Panc1 (cell line): ENCODE measurements at regions not wholly inside any gene's neighbourhood (a gene's known extent, or its start where the extent isn't known, plus 50 kb on each side); places are given as distances from the start of the nearest gene placed in this dataset.

ENCODE experiments used
- ATAC-seq: fragments of 200-7000 bp; cut with Tn5 transposase; 2 replicates; pipeline ENCODE4 v1.9.1; 2020; ENCODE audit warnings: mild to moderate bottlenecking, moderate library complexity
- BruUV-seq: library from RNA; stranded (reverse); fragments of 400-500 nt; replicated peaks from 2 replicates; lab custom pipeline; 2021; lab: Mats Ljungman, UMichigan
- CTCF ChIA-PET: fragments of 300-600 bp; sonication (Branson Sonifier 250); formaldehyde crosslinking; loops from one replicate; lab custom pipeline; 2022; ENCODE audit warnings: antibody characterized with exemption; lab: Charles Lee
- POLR2A ChIA-PET: fragments of 300-600 bp; sonication (Branson Sonifier 250); formaldehyde crosslinking; loops from one replicate; lab custom pipeline; 2022; ENCODE audit warnings: antibody characterized with exemption; lab: Charles Lee
- DNase-seq: peaks from one replicate; pipeline ENCODE4 v3.0.0-alpha.2; 2010; ENCODE audit warnings: low read depth, low spot score
- H3K27ac ChIP-seq: 2 replicates; pipeline ENCODE4 v1.5.1; 2011; ENCODE audit warnings: mild to moderate bottlenecking, low read length, inconsistent platforms
- H3K27me3 ChIP-seq: fragments of 200-500 bp; sonication (Bioruptor generic); 2 replicates; pipeline ENCODE4 v1.6.0; 2014; ENCODE audit warnings: low read length, inconsistent platforms; ENCODE audit not compliant: control insufficient read depth, insufficient read depth
- H3K36me3 ChIP-seq: fragments of 200-500 bp; sonication (Bioruptor generic); 2 replicates; pipeline ENCODE4 v1.5.1; 2014; ENCODE audit warnings: inconsistent platforms, mild to moderate bottlenecking, low read length, moderate library complexity; ENCODE audit not compliant: control insufficient read depth, insufficient read depth
- H3K4me1 ChIP-seq: 2 replicates; pipeline ENCODE4 v1.5.1; 2011; ENCODE audit warnings: inconsistent platforms, mild to moderate bottlenecking, low read length, moderate library complexity; ENCODE audit not compliant: control insufficient read depth, insufficient read depth
- H3K4me3 ChIP-seq, 2 experiments: 2 replicates each; pipeline ENCODE4 v1.5.1; 2011 to 2012; ENCODE audit warnings: low read depth in 2 of 2, low read length in 2 of 2, mild to moderate bottlenecking in 2 of 2, inconsistent platforms in 1 of 2, moderate library complexity in 1 of 2
- H3K9me3 ChIP-seq: fragments of 200-500 bp; sonication (Bioruptor generic); 2 replicates; pipeline ENCODE4 v1.5.1; 2014; ENCODE audit warnings: low read depth, mild to moderate bottlenecking, inconsistent platforms, low read length, moderate library complexity; ENCODE audit not compliant: control insufficient read depth, insufficient read depth
- TCF7L2 ChIP-seq: IDR thresholded peaks from 2 replicates; pipeline ENCODE4 v1.6.1; 2011; ENCODE audit warnings: mild to moderate bottlenecking, low read depth, low read length, inconsistent platforms
- in situ Hi-C: cut with HindIII; loops from 2 replicates; pipeline ENCODE4 v1.10.0; 2016; ENCODE audit warnings: low sequenced_read_pairs, low pct_unique_long_range_greater_than_20kb
- intact Hi-C: fragments of 100-400 bp; cut with micrococcal nuclease; formaldehyde crosslinking; loops from one replicate; pipeline ENCODE4 v1.10.0; 2022; ENCODE audit not compliant: unreplicated experiment

DNA sequence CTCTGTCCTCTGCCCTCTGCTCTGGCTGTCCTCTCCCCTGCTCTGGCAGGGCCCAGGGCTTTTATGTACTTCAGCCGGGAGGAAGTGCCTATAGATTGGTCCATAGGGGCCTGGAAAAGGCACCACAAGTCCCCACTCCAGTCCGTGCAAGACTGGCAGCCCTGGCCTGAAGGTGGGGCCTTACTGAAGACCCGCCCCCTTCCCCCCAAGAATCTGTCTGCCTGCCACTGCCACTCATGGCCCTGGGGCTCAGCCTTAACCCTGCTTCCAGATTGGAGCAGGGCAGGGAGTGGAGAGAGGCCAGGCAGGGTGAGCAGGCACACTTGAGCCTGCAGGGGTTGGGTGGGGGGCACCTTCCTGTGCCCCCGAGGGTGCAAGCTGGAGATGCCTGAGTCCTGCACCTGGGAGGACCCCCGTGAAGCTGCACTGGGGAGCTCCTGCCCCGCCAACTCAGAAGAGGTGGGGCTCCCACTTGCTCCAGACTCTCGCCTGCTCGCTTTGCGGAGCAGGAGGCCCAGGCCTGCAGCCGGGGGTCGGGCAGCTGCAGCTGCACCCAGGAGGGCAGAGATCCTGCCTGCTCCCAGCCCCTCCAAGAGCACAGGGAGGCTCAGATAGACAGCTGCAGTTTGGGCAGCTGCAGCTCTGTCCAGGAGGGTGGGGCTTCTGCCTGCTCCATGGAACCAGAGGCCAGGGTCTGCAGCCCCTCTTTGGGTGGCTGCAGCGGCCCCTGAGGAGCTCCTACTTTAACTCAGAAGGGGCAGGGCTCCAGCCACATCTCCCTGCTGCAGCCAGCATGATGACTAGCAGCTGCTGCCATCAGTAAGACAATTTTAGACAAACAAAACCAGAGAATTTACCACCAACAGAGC is 51.0 kb upstream of the SC5D start:
- H3K27ac ChIP-seq: no peak overlapping the region
- DNase-seq (no peak), ATAC-seq (0 out of 2 replicates have a peak, but pooled peaks have one; percentile 26)
- POLR2A ChIA-PET: no interaction called here
- intact Hi-C loops (no loop called here), in situ Hi-C loops (no loop called here)
- BruUV-seq: no TSS peak
- no peaks in the 10 kb centered on the region for H3K4me1 ChIP-seq
- peaks cover 16% of the 10 kb centered on the region for H3K27me3 ChIP-seq
- CTCF ChIA-PET: interaction anchor here (0.6 kb wide), 1 partner anchor 8 kb away, joined by 3 read pairs; no protein-coding TSS in a partner anchor
- H3K9me3 ChIP-seq: no peaks in the 10 kb centered on the region
- no peak overlapping the region for H3K4me3 ChIP-seq
- H3K36me3 ChIP-seq: no peaks in the 10 kb centered on the region
- TF ChIP-seq TCF7L2: no peak
